Thoracic aorta (tissue), 2 donors: ENCODE measurements at regions not wholly inside any gene's neighbourhood (a gene's known extent, or its start where the extent isn't known, plus 50 kb on each side); places are given as distances from the start of the nearest gene placed in this dataset.
"Not testable (repeated sequence)": the region's sequence is repeated elsewhere in the genome, so short reads cannot be mapped to it uniquely, and the experiment has no call there.

Source experiments
- ATAC-seq: fragments of 150-250 bp; one replicate; pipeline ENCODE4 v1.8.0; 2017; ENCODE audit warnings: low read depth; ENCODE audit not compliant: insufficient number of reproducible peaks, low FRiP score
- DNase-seq: peaks from one replicate; pipeline ENCODE4 v3.0.0-alpha.2; 2020; ENCODE audit warnings: low spot score
- H3K27ac ChIP-seq, 2 donors: fragments of 200-600 bp; sonication (generic); 1 replicate in 1 of 2; 2 replicates in 1 of 2; pipeline ENCODE4 v1.5.1; 2016; ENCODE audit warnings: mild to moderate bottlenecking in 2 of 2, moderate library complexity in 2 of 2
- H3K27me3 ChIP-seq: fragments of 200-600 bp; sonication (generic); replicated peaks from 2 replicates; pipeline ENCODE4 v1.6.0; 2016; ENCODE audit warnings: mild to moderate bottlenecking; ENCODE audit not compliant: insufficient read depth
- H3K36me3 ChIP-seq: fragments of 200-600 bp; sonication (generic); one replicate; pipeline ENCODE4 v1.5.1; 2016
- H3K4me1 ChIP-seq, 2 donors: fragments of 200-600 bp; sonication (generic); 1 replicate in 1 of 2; 2 replicates in 1 of 2; pipeline versions ENCODE4 v1.5.1 to v1.6.0; 2016; ENCODE audit warnings: low read depth in 2 of 2, mild to moderate bottlenecking in 1 of 2; ENCODE audit not compliant: control insufficient read depth in 1 of 2
- H3K4me3 ChIP-seq: fragments of 200-600 bp; sonication (generic); 2 replicates; pipeline ENCODE4 v1.5.1; 2016; ENCODE audit warnings: mild to moderate bottlenecking
- H3K9me3 ChIP-seq: fragments of 200-600 bp; sonication (generic); 2 replicates; pipeline ENCODE4 v1.5.1; 2016
- CTCF ChIP-seq: fragments of 200-600 bp; sonication (generic); IDR thresholded peaks from one replicate; pipeline ENCODE4 v1.5.1; 2019; ENCODE audit warnings: antibody characterized with exemption

GRCh38 chr5:105630803-105631202 lies 2039.9 kb downstream of the EFNA5 start:
- no peaks in the 10 kb centered on the region for H3K27me3 ChIP-seq
- H3K4me1 ChIP-seq, result no peaks in the 10 kb centered on the region
- no peaks in the 10 kb centered on the region for H3K36me3 ChIP-seq
- H3K27ac ChIP-seq, result no peak overlapping the region
- H3K9me3 ChIP-seq, result no peaks in the 10 kb centered on the region
- TF ChIP-seq CTCF, result no peak
- no peak overlapping the region for H3K4me3 ChIP-seq
- ATAC-seq, result no peak
- DNase-seq, result no peak

GRCh38 chr5:105619725-105620124 lies 2051.0 kb downstream of the EFNA5 start:
- no peak overlapping the region for H3K4me3 ChIP-seq
- no peak for TF ChIP-seq CTCF
- H3K4me1 ChIP-seq, result no peaks in the 10 kb centered on the region

GRCh38 chr5:105617436-105618215 lies 2053.1 kb downstream of the EFNA5 start:
- TF ChIP-seq CTCF, result no peak
- Histone ChIP-seq H3K4me1 (no peaks in the 10 kb centered on the region), H3K27me3 (no peaks in the 10 kb centered on the region), H3K4me3 (no peak overlapping the region), H3K27ac (no peak overlapping the region), H3K36me3 (no peaks in the 10 kb centered on the region), H3K9me3 (no peaks in the 10 kb centered on the region)
- DNase-seq (no peak), ATAC-seq (no peak)

More at GRCh38 chr5:105619725-105620124, 2051.0 kb downstream of the EFNA5 start:
- Histone ChIP-seq H3K36me3 (no peaks in the 10 kb centered on the region), H3K9me3 (no peaks in the 10 kb centered on the region), H3K27ac (no peak overlapping the region), H3K27me3 (no peaks in the 10 kb centered on the region)
- ATAC-seq (no peak), DNase-seq (no peak)

- H3K36me3 ChIP-seq, result no peaks in the 10 kb centered on the region
- no peak overlapping the region for H3K27ac ChIP-seq
- ATAC-seq, result no peak
- H3K4me1 ChIP-seq, result no peaks in the 10 kb centered on the region
- no peaks in the 10 kb centered on the region for H3K27me3 ChIP-seq
- H3K9me3 ChIP-seq, result no peaks in the 10 kb centered on the region
- no peak overlapping the region for H3K4me3 ChIP-seq
- TF ChIP-seq CTCF, result no peak
- no peak for DNase-seq
These were observed 2054.0 kb upstream of the NUDT12 start for GRCh38 chr5:105616599-105616998.

GRCh38 chr5:105602406-105602805 lies 2039.8 kb upstream of the NUDT12 start:
- H3K27ac ChIP-seq, ATAC-seq, H3K4me3 ChIP-seq, H3K36me3 ChIP-seq, DNase-seq, H3K27me3 ChIP-seq, H3K4me1 ChIP-seq: not testable (repeated sequence)
- H3K9me3 ChIP-seq, result peaks cover 13% of the 10 kb centered on the region
